ENCODE measurements at regions not wholly inside any gene's neighbourhood (a gene's known extent, or its start where the extent isn't known, plus 50 kb on each side); places are given as distances from the start of the nearest gene placed in this dataset.

DNA sequence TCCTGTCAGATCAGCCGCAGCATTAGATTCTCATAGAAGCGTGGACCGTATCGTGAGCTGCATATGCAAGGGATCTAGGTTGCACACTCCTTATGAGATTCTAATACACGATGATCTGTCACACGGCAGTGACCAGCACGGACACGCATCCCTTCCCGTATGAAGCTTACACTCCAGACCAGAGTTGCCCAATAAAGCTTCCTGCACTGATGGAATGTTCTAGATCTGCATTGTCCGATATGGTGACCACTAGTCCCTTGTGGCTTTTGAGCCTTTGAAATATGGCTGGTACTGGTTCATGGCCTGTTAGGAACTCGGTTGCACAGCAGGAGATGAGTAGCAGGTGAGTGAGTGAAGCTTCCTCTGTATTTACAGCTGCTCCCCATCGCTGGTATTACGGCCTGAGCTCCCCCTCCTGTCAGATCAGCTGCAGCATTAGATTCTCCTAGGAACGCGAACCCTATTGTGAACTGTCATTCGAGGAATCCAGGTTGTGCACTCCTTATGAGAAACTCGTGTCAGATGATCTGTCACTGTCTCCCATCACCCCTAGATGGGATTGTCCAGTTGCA, 49.8 kb upstream of the ZCCHC14 start:
- H3K9me3 ChIP-seq (ENCODE audit: control insufficient read depth, insufficient read depth, low read depth, low read length), result no peaks in the 10 kb centered on the region
- H4K20me1 ChIP-seq (ENCODE audit: control insufficient read depth, extremely low read depth, insufficient read depth, low read length), result no peaks in the 10 kb centered on the region
- H3K4me1 ChIP-seq (ENCODE audit: control insufficient read depth, extremely low read depth, insufficient read depth, low read length), result peaks cover 3% of the 10 kb centered on the region
- TF ChIP-seq EZH2 (IDR thresholded peaks at IDR 0.05; ENCODE audit: low read length, missing control alignments), result no peak
- TF ChIP-seq, protein P1, sequence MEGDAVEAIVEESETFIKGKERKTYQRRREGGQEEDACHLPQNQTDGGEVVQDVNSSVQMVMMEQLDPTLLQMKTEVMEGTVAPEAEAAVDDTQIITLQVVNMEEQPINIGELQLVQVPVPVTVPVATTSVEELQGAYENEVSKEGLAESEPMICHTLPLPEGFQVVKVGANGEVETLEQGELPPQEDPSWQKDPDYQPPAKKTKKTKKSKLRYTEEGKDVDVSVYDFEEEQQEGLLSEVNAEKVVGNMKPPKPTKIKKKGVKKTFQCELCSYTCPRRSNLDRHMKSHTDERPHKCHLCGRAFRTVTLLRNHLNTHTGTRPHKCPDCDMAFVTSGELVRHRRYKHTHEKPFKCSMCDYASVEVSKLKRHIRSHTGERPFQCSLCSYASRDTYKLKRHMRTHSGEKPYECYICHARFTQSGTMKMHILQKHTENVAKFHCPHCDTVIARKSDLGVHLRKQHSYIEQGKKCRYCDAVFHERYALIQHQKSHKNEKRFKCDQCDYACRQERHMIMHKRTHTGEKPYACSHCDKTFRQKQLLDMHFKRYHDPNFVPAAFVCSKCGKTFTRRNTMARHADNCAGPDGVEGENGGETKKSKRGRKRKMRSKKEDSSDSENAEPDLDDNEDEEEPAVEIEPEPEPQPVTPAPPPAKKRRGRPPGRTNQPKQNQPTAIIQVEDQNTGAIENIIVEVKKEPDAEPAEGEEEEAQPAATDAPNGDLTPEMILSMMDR (conservative IDR thresholded peaks at IDR 0.05 in 1 of 2, IDR thresholded peaks at IDR 0.05 in 1 of 2; ENCODE audit: low read depth in 1 of 2, low read length in 2 of 2), result no peak
- H3K4me3 ChIP-seq (replicated peaks in 1 of 4; ENCODE audit: control extremely low read depth in 1 of 4, insufficient read depth in 1 of 4, low read depth in 3 of 4, low read length in 4 of 4), result no peak overlapping the region
- no peak overlapping the region for H3K9ac ChIP-seq (ENCODE audit: insufficient read depth, low read length)
- H3K27ac ChIP-seq (ENCODE audit: insufficient read depth, low read length), result no peak overlapping the region
- no peaks in the 10 kb centered on the region for H3K36me3 ChIP-seq (ENCODE audit: control insufficient read depth, insufficient read depth, low read length)
- no peaks in the 10 kb centered on the region for H3K79me2 ChIP-seq (ENCODE audit: control insufficient read depth, insufficient read depth, low read length)
- peaks cover 6% of the 10 kb centered on the region for H3K27me3 ChIP-seq (ENCODE audit: control insufficient read depth, insufficient read depth, low read length)
- DNase-seq (ENCODE audit: low read depth in 2 of 2), result no peak
- no peak overlapping the region for H2AFZ ChIP-seq (ENCODE audit: low read length)
- H3K4me2 ChIP-seq (ENCODE audit: extremely low read depth, insufficient read depth, low read length), result no peak overlapping the region

Data from fibroblast of lung (primary cell).